Mononuclear cell (primary cell): ENCODE measurements at regions not wholly inside any gene's neighbourhood (a gene's known extent, or its start where the extent isn't known, plus 50 kb on each side); places are given as distances from the start of the nearest gene placed in this dataset.
"Not testable (repeated sequence)": the region's sequence is repeated elsewhere in the genome, so short reads cannot be mapped to it uniquely, and the experiment has no call there.

Source experiments
- H3K27me3 ChIP-seq: 2 replicates; pipeline ENCODE4 v1.6.0; 2011; ENCODE audit warnings: low read length, control low read depth; ENCODE audit not compliant: insufficient read depth
- H3K4me1 ChIP-seq: 2 replicates; pipeline ENCODE4 v1.5.1; 2011; ENCODE audit warnings: mild to moderate bottlenecking, low read length, control low read depth; ENCODE audit not compliant: insufficient read depth
- H3K4me3 ChIP-seq: 2 replicates; pipeline ENCODE4 v1.5.1; 2011; ENCODE audit warnings: mild to moderate bottlenecking, low read length, moderate library complexity
- H3K9me3 ChIP-seq: 2 replicates; pipeline ENCODE4 v1.5.1; 2011; ENCODE audit warnings: low read depth, mild to moderate bottlenecking, control low read depth, low read length

GRCh38 chr6:139732451-139732850 lies 358.0 kb upstream of the CITED2 start:
- Histone ChIP-seq H3K27me3 (no peaks in the 10 kb centered on the region), H3K9me3 (no peaks in the 10 kb centered on the region), H3K4me3 (no peak overlapping the region), H3K4me1 (peaks cover 4% of the 10 kb centered on the region)

GRCh38 chr6:139730340-139730974 lies 356.0 kb upstream of the CITED2 start:
- Histone ChIP-seq H3K9me3 (no peaks in the 10 kb centered on the region), H3K4me1 (no peaks in the 10 kb centered on the region), H3K4me3 (no peak overlapping the region), H3K27me3 (no peaks in the 10 kb centered on the region)

- Histone ChIP-seq H3K4me1 (no peaks in the 10 kb centered on the region), H3K4me3 (no peak overlapping the region), H3K9me3 (no peaks in the 10 kb centered on the region), H3K27me3 (no peaks in the 10 kb centered on the region)
Observed at GRCh38 chr6:139728876-139729427, 354.5 kb upstream of the CITED2 start.

GRCh38 chr6:139726272-139726671 lies 351.8 kb upstream of the CITED2 start:
- H3K9me3 ChIP-seq, H3K4me3 ChIP-seq, H3K27me3 ChIP-seq, H3K4me1 ChIP-seq: not testable (repeated sequence)

- H3K9me3 ChIP-seq: peaks cover 11% of the 10 kb centered on the region
- H3K4me3 ChIP-seq: no peak overlapping the region
- no peaks in the 10 kb centered on the region for H3K4me1 ChIP-seq
- no peaks in the 10 kb centered on the region for H3K27me3 ChIP-seq
Observed at GRCh38 chr6:139722530-139722929, 348.1 kb upstream of the CITED2 start.

GRCh38 chr6:139721954-139722353 lies 347.5 kb upstream of the CITED2 start:
- Histone ChIP-seq H3K4me1 (no peaks in the 10 kb centered on the region), H3K4me3 (no peak overlapping the region), H3K9me3 (peaks cover 11% of the 10 kb centered on the region), H3K27me3 (no peaks in the 10 kb centered on the region)

- Histone ChIP-seq H3K9me3 (no peaks in the 10 kb centered on the region), H3K27me3 (no peaks in the 10 kb centered on the region), H3K4me3 (no peak overlapping the region), H3K4me1 (peaks cover 24% of the 10 kb centered on the region)
Observed at GRCh38 chr6:139713900-139714506, 339.6 kb upstream of the CITED2 start.

GRCh38 chr6:139713424-139713823 lies 339.0 kb upstream of the CITED2 start:
- Histone ChIP-seq H3K27me3 (no peaks in the 10 kb centered on the region), H3K9me3 (no peaks in the 10 kb centered on the region), H3K4me3 (no peak overlapping the region), H3K4me1 (peaks cover 24% of the 10 kb centered on the region)

GRCh38 chr6:139712830-139713229 lies 338.4 kb upstream of the CITED2 start:
- peaks cover 24% of the 10 kb centered on the region for H3K4me1 ChIP-seq
- no peak overlapping the region for H3K4me3 ChIP-seq
- no peaks in the 10 kb centered on the region for H3K9me3 ChIP-seq
- no peaks in the 10 kb centered on the region for H3K27me3 ChIP-seq

GRCh38 chr6:139711804-139712585 lies 337.5 kb upstream of the CITED2 start:
- H3K4me3 ChIP-seq: no peak overlapping the region
- H3K9me3 ChIP-seq: no peaks in the 10 kb centered on the region
- no peaks in the 10 kb centered on the region for H3K27me3 ChIP-seq
- H3K4me1 ChIP-seq: peaks cover 24% of the 10 kb centered on the region

- Histone ChIP-seq H3K9me3 (no peaks in the 10 kb centered on the region), H3K27me3 (no peaks in the 10 kb centered on the region), H3K4me3 (no peak overlapping the region), H3K4me1 (peaks cover 24% of the 10 kb centered on the region)
Observed at GRCh38 chr6:139710556-139710955, 336.1 kb upstream of the CITED2 start.

GRCh38 chr6:139708337-139709199 lies 334.1 kb upstream of the CITED2 start:
- Histone ChIP-seq H3K27me3 (no peaks in the 10 kb centered on the region), H3K4me1 (peaks cover 22% of the 10 kb centered on the region), H3K9me3 (no peaks in the 10 kb centered on the region), H3K4me3 (no peak overlapping the region)

GRCh38 chr6:139706912-139707311 lies 332.5 kb upstream of the CITED2 start:
- Histone ChIP-seq H3K4me1 (peaks cover 11% of the 10 kb centered on the region), H3K4me3 (no peak overlapping the region), H3K9me3 (no peaks in the 10 kb centered on the region), H3K27me3 (no peaks in the 10 kb centered on the region)

- H3K4me1 ChIP-seq: peaks cover 4% of the 10 kb centered on the region
- no peaks in the 10 kb centered on the region for H3K27me3 ChIP-seq
- no peaks in the 10 kb centered on the region for H3K9me3 ChIP-seq
Observed at GRCh38 chr6:139705284-139705683, 330.8 kb upstream of the CITED2 start.

GRCh38 chr6:139703780-139704179 lies 329.3 kb upstream of the CITED2 start:
- H3K4me1 ChIP-seq: peaks cover 11% of the 10 kb centered on the region
- no peaks in the 10 kb centered on the region for H3K27me3 ChIP-seq
- H3K4me3 ChIP-seq: no peak overlapping the region
- H3K9me3 ChIP-seq: no peaks in the 10 kb centered on the region

More at GRCh38 chr6:139705284-139705683, 330.8 kb upstream of the CITED2 start:
- no peak overlapping the region for H3K4me3 ChIP-seq
